Esophagus squamous epithelium (tissue), 5 donors: ENCODE measurements at regions not wholly inside any gene's neighbourhood (a gene's known extent, or its start where the extent isn't known, plus 50 kb on each side); places are given as distances from the start of the nearest gene placed in this dataset.

Experiments
- DNase-seq: peaks from one replicate; lab custom pipeline; 2025; lab: John Stamatoyannopoulos, UW
- H3K27ac ChIP-seq, 4 donors: fragments of 200-600 bp; sonication (generic); one replicate each; pipeline ENCODE4 v1.5.1; 2016 to 2019; ENCODE audit warnings: mild to moderate bottlenecking in 1 of 4
- H3K27me3 ChIP-seq, 4 donors: fragments of 200-600 bp; sonication (generic); 1 replicate in 3 of 4; 2 replicates in 1 of 4; pipeline versions ENCODE4 v1.5.1 to v1.6.0; 2017 to 2021; ENCODE audit warnings: antibody characterized with exemption in 1 of 4
- H3K36me3 ChIP-seq, 3 donors: fragments of 200-600 bp; sonication (generic); one replicate each; pipeline ENCODE4 v1.5.1; 2016 to 2019
- H3K4me1 ChIP-seq, 3 donors: fragments of 200-600 bp; sonication (generic); one replicate each; pipeline ENCODE4 v1.5.1; 2017 to 2019
- H3K4me3 ChIP-seq, 4 donors: fragments of 200-600 bp; sonication (generic); 1 replicate in 3 of 4; 2 replicates in 1 of 4; pipeline ENCODE4 v1.5.1; 2016 to 2019; ENCODE audit warnings: mild to moderate bottlenecking in 2 of 4, moderate library complexity in 1 of 4
- H3K9me3 ChIP-seq, 3 donors: fragments of 200-600 bp; sonication (generic); one replicate each; pipeline ENCODE4 v1.5.1; 2016 to 2019
- POLR2A ChIP-seq, 4 donors: fragments of 450-650 bp; IDR thresholded peaks; one replicate each; pipeline ENCODE4 v1.6.1; 2017; ENCODE audit warnings: antibody characterized with exemption in 4 of 4, mild to moderate bottlenecking in 4 of 4, moderate library complexity in 3 of 4
- WGBS, 2 donors: methylation state at CpG; one replicate each; pipeline ENCODE4 v1.1.5; 2018; 5-methylcytosine and 5-hydroxymethylcytosine counted together
- intact Hi-C: fragments of 100-400 bp; cut with DNase I; formaldehyde crosslinking; loops from one replicate; pipeline ENCODE4 v1.15.0; 2022
- TF ChIP-seq, protein P1 (sequence below), 6 experiments: fragments of 450-650 bp in 4 of 6; fragments of 200-600 bp in 2 of 6; sonication (generic) in 2 of 6; IDR thresholded peaks; one replicate each; pipeline ENCODE4 v1.5.1; 2016 to 2019; ENCODE audit warnings: antibody characterized with exemption in 6 of 6, mild to moderate bottlenecking in 4 of 6, moderate library complexity in 4 of 6
- donor health status: DM: yes; HTN: yes; CAD: no.

DNA sequence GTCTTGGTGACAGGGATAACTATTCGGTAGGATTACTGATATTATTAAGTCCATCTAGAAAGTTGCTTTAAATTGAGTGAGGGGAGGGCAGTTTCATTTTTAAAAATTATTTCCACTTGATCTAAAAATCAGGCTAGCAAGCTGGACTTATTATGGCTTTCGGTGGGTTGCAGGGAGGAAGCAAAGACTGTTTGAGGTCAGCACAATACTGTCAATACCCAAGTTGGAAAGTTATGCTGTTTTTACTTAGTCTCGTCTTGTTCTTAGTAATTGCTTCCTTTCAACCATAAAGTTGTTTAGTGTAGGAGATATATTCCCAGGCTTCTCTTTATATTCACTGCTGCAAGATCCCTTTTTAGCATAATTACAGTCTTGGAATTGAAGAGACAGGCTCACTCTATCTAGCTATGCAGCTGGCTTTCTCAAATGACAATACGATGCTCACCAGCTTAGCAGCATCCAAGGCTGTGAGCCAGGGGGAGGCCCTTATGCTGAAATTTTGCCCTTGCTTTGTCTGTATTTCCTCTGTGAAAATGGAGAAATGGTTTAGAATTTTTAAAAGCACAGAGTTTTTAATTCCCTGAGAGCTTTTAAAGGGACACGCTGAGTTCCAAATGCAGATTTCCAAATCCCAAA is 68.2 kb upstream of the APC start:
- WGBS, 2 donors = 74 to 76% methylated on average over 5 of the region's 5 CpGs
- intact Hi-C loops = no loop called here
- DNase-seq = no peak
- Histone ChIP-seq H3K36me3 (no peaks in the 10 kb centered on the region), H3K4me3 (no peak overlapping the region), H3K27me3 (no peaks in the 10 kb centered on the region), H3K9me3 (no peaks in the 10 kb centered on the region), H3K4me1 (no peaks in the 10 kb centered on the region), H3K27ac (no peak overlapping the region)
- TF ChIP-seq, protein P1, sequence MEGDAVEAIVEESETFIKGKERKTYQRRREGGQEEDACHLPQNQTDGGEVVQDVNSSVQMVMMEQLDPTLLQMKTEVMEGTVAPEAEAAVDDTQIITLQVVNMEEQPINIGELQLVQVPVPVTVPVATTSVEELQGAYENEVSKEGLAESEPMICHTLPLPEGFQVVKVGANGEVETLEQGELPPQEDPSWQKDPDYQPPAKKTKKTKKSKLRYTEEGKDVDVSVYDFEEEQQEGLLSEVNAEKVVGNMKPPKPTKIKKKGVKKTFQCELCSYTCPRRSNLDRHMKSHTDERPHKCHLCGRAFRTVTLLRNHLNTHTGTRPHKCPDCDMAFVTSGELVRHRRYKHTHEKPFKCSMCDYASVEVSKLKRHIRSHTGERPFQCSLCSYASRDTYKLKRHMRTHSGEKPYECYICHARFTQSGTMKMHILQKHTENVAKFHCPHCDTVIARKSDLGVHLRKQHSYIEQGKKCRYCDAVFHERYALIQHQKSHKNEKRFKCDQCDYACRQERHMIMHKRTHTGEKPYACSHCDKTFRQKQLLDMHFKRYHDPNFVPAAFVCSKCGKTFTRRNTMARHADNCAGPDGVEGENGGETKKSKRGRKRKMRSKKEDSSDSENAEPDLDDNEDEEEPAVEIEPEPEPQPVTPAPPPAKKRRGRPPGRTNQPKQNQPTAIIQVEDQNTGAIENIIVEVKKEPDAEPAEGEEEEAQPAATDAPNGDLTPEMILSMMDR (IDR thresholded peaks at IDR 0.05) = no peak
- TF ChIP-seq POLR2A (IDR thresholded peaks at IDR 0.05) = no peak

DNA sequence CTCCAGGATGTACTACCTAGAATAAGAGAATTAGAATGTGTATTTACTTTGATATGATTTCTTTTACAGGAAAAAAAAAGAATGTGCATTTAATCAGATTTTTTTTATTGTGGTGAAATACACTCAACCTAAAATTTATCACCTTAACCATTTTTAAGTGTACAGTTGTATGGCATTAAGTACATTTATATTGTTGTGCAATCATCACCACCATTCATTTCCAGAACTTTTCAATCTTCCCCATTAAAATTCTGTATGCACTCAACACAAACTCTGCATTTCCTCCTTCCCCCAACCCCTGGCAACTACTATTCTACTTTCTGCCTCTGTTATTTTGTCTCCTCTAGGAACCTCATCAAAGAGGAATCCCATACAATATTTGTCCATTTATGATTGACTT is 66.0 kb upstream of the APC start:
- intact Hi-C loops = no loop called here
- no peak for TF ChIP-seq POLR2A (IDR thresholded peaks at IDR 0.05)
- TF ChIP-seq, protein P1 (IDR thresholded peaks at IDR 0.05) = no peak
- no peaks in the 10 kb centered on the region for H3K9me3 ChIP-seq
- H3K27ac ChIP-seq = no peak overlapping the region
- H3K4me1 ChIP-seq = no peaks in the 10 kb centered on the region
- no peak for DNase-seq
- H3K4me3 ChIP-seq = no peak overlapping the region
- no peaks in the 10 kb centered on the region for H3K36me3 ChIP-seq
- no peaks in the 10 kb centered on the region for H3K27me3 ChIP-seq

DNA sequence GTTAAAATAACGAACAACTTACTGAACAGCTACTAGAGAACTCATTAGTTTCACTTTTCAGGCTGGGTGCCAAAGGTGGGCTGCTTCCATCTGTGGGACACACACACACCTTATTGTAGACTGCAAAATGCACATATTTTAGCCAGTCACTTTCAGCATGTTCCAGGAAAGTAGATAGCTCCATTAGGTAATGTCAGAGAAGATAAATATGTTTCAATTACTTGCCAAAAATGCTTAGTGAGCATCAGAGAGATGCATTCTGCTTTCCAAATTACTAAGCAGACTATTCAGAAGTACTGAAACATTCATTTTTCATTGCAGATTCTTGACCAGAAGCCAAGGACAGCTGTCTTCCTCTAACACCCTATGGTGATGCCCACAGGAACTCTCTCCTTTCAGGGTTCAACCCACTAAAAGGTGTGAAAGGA is 56.2 kb upstream of the APC start:
- Histone ChIP-seq H3K36me3 (no peaks in the 10 kb centered on the region), H3K9me3 (no peaks in the 10 kb centered on the region), H3K27ac (peak overlapping the region in 2 of 4 donors; percentile 8 to 21), H3K4me3 (no peak overlapping the region), H3K4me1 (peaks cover 0 to 10% (median 3%) of the 10 kb centered on the region in 3 donors), H3K27me3 (no peaks in the 10 kb centered on the region)
- intact Hi-C loops = no loop called here
- no peak for DNase-seq
- WGBS, 2 donors = 23 to 36% methylated on average over 1 of the region's 1 CpG
- TF ChIP-seq POLR2A (IDR thresholded peaks at IDR 0.05) = no peak
- TF ChIP-seq, protein P1 (IDR thresholded peaks at IDR 0.05) = no peak

DNA sequence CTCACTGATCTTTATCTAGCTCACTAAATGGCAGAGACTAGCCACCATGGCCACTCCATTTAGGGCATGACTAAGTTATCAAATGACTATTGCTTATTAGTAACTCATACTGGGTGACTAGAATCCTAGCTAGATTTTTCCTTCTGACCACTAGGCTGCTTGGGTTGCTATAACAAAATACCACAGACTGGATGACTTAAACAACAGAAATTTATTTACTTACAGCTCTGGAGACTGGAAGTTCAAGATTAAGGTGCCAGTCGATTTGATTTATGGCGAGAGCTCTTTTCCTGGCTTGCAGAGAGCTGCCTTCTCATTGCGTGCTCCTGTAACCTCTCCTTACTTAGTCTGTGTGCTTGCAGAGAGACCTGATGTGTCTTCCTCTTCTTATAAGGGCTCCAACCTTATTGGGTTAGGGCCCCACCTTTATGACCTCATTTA is 55.0 kb upstream of the APC start:
- H3K4me3 ChIP-seq = no peak overlapping the region
- intact Hi-C loops = no loop called here
- H3K27ac ChIP-seq = peak overlapping the region in 1 of 4 donors; percentile 8
- TF ChIP-seq, protein P1 (IDR thresholded peaks at IDR 0.05) = no peak
- no peak for TF ChIP-seq POLR2A (IDR thresholded peaks at IDR 0.05)
- DNase-seq = no peak
- no peaks in the 10 kb centered on the region for H3K36me3 ChIP-seq
- no peaks in the 10 kb centered on the region for H3K9me3 ChIP-seq
- H3K4me1 ChIP-seq = peaks cover 0 to 10% (median 3%) of the 10 kb centered on the region in 3 donors
- 64 to 90% methylated on average over 3 of the region's 3 CpGs for WGBS, 2 donors
- H3K27me3 ChIP-seq = no peaks in the 10 kb centered on the region

DNA sequence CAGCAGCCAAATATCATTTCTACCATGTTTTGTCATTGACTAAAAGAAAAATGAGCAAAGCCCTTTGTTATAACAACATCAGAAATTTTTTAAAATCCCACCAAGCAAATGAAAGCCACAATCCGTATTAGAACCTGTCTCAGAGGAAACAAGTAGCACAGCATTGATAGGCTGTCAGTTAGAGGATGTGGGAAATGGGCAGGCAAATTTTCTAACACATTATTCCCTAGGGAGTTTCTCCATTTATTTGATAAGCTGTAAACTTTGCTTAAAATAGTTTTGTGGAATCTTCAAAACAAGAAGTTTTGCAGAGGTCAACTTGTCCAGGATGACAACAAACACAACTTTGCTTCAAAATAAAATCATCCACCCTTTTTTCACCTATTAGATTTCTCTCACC is 53.6 kb upstream of the APC start:
- no peak for DNase-seq
- H3K36me3 ChIP-seq = no peaks in the 10 kb centered on the region
- intact Hi-C loops = no loop called here
- no peaks in the 10 kb centered on the region for H3K9me3 ChIP-seq
- H3K27ac ChIP-seq = peak overlapping the region in 1 of 4 donors; percentile 37
- peaks cover 0 to 10% (median 3%) of the 10 kb centered on the region in 3 donors for H3K4me1 ChIP-seq
- no peak for TF ChIP-seq POLR2A (IDR thresholded peaks at IDR 0.05)
- TF ChIP-seq, protein P1 (IDR thresholded peaks at IDR 0.05) = no peak
- no peaks in the 10 kb centered on the region for H3K27me3 ChIP-seq
- WGBS, 2 donors = 40 to 67% methylated on average over 1 of the region's 1 CpG
- H3K4me3 ChIP-seq = no peak overlapping the region
